Nephron (organoid): ENCODE measurements at regions not wholly inside any gene's neighbourhood (a gene's known extent, or its start where the extent isn't known, plus 50 kb on each side); places are given as distances from the start of the nearest gene placed in this dataset.
"Not testable (repeated sequence)": the region's sequence is repeated elsewhere in the genome, so short reads cannot be mapped to it uniquely, and the experiment has no call there.

ENCODE experiments used
- H3K27ac Mint-ChIP-seq, 3 experiments: 2 replicates each; pipeline ENCODE4 v1.8.0; 2020; ENCODE audit warnings: mixed read lengths in 3 of 3, mild to moderate bottlenecking in 2 of 3, moderate library complexity in 1 of 3
- H3K27me3 Mint-ChIP-seq: 2 replicates; pipeline ENCODE4 v1.8.0; 2021; ENCODE audit warnings: low read depth, mild to moderate bottlenecking, moderate library complexity, mixed read lengths
- H3K36me3 Mint-ChIP-seq: 2 replicates; pipeline ENCODE4 v1.8.0; 2020; ENCODE audit warnings: low read depth, mixed read lengths
- H3K4me1 Mint-ChIP-seq: 2 replicates; pipeline ENCODE4 v1.8.0; 2020; ENCODE audit warnings: mixed read lengths
- H3K4me3 Mint-ChIP-seq, 3 experiments: 2 replicates each; pipeline ENCODE4 v1.8.0; 2020; ENCODE audit warnings: mild to moderate bottlenecking in 3 of 3, mixed read lengths in 3 of 3, moderate library complexity in 2 of 3
- H3K9me3 Mint-ChIP-seq: 2 replicates; pipeline ENCODE4 v1.8.0; 2020; ENCODE audit warnings: mixed read lengths
- TF ChIP-seq, protein P1 (sequence below), 3 experiments: fragments of 200-600 bp; sonication (generic); IDR thresholded peaks; one replicate each; pipeline ENCODE4 v1.5.0; 2021; ENCODE audit warnings: antibody characterized with exemption in 3 of 3; ENCODE audit not compliant: unreplicated experiment in 3 of 3

DNA sequence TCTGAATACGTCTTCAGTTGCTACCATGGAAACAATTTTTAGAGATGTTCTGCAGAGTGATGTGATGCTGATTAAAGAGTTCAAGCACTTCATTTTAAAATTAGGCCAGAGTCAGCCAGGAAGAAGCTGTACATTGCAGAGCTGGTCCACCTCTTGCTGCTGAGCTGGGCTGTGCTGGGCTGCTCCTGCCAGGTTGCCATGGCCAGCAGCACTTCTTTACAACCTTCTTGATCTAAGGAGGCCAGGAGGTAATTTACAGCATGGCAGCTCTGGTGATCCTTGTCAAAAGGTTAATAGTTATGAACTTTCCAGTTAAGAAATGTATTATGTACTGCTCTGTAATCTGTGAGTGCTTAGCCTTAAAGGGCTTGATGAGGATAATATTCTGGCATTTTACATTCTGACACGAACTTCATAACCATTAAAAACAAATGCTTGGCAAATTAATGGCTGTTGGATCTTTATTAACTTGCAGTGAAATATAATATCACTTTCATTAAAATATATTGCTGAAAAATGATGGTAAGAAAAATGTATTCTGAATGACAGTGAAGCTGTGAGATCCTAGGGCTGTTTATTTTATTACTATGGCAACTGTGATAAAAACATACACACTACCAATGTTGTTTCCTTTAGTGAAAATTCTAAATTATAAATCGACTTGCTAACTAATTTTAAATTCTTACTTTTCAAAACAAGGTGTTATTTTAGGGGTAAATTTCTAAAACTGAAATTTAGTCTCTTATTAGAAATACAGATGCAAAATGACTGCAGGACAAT lies 259.7 kb downstream of the RFPL4B start:
- H3K27ac Mint-ChIP-seq = no peak overlapping the region
- H3K4me3 Mint-ChIP-seq = no peak overlapping the region
- TF ChIP-seq, protein P1, sequence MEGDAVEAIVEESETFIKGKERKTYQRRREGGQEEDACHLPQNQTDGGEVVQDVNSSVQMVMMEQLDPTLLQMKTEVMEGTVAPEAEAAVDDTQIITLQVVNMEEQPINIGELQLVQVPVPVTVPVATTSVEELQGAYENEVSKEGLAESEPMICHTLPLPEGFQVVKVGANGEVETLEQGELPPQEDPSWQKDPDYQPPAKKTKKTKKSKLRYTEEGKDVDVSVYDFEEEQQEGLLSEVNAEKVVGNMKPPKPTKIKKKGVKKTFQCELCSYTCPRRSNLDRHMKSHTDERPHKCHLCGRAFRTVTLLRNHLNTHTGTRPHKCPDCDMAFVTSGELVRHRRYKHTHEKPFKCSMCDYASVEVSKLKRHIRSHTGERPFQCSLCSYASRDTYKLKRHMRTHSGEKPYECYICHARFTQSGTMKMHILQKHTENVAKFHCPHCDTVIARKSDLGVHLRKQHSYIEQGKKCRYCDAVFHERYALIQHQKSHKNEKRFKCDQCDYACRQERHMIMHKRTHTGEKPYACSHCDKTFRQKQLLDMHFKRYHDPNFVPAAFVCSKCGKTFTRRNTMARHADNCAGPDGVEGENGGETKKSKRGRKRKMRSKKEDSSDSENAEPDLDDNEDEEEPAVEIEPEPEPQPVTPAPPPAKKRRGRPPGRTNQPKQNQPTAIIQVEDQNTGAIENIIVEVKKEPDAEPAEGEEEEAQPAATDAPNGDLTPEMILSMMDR (IDR thresholded peaks at IDR 0.05; ENCODE audit: unreplicated experiment in 3 of 3) = no peak
- H3K36me3 Mint-ChIP-seq = peaks cover 6% of the 10 kb centered on the region
- no peaks in the 10 kb centered on the region for H3K4me1 Mint-ChIP-seq
- H3K27me3 Mint-ChIP-seq = peaks cover 4% of the 10 kb centered on the region
- H3K9me3 Mint-ChIP-seq = peaks cover 29% of the 10 kb centered on the region

DNA sequence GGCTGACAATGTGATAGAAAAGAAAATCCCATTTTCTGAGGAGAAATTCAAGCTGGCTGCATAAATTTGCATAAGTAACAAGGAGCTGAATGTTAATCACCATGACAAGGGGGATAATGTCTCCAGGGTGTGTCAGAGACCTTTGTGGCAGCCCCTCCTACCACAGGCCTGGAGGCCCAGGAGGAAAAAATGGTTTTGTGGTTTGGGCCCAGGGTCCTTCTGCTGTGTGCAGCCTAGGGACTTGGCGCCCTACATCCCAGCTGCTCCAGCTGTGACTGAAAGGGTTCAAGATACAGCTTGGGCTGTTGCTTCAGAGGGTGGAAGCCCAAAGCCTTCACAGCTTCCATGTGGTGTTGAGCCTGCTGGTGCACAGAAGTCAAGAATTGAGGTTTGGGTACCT lies 261.8 kb downstream of the RFPL4B start:
- not testable (repeated sequence) for H3K27me3 Mint-ChIP-seq, H3K36me3 Mint-ChIP-seq, H3K4me3 Mint-ChIP-seq, H3K27ac Mint-ChIP-seq, H3K4me1 Mint-ChIP-seq
- peaks cover 19% of the 10 kb centered on the region for H3K9me3 Mint-ChIP-seq

DNA sequence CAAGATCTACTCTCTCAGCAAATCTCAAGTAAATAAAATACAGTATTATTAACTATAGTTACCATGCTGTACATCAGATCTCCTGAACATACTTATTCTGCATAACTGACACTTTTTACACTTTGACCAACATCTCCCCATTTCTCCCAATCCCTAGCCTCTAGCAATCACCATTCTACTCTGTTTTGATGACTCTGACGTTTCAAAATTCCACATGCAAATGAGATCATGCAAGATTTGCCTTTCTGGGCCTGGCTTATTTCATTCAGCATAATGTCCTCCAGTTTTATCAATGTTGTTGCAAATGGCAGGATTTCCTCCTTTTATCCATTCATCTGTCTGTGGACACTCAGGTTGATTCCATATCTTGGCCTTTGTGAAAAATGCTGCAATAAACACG lies 266.3 kb downstream of the RFPL4B start:
- no peaks in the 10 kb centered on the region for H3K4me1 Mint-ChIP-seq
- H3K36me3 Mint-ChIP-seq = peaks cover 3% of the 10 kb centered on the region
- TF ChIP-seq, protein P1 (IDR thresholded peaks at IDR 0.05; ENCODE audit: unreplicated experiment in 3 of 3) = no peak
- H3K4me3 Mint-ChIP-seq = no peak overlapping the region
- peaks cover 3% of the 10 kb centered on the region for H3K27me3 Mint-ChIP-seq
- no peak overlapping the region for H3K27ac Mint-ChIP-seq
- peaks cover 13% of the 10 kb centered on the region for H3K9me3 Mint-ChIP-seq

DNA sequence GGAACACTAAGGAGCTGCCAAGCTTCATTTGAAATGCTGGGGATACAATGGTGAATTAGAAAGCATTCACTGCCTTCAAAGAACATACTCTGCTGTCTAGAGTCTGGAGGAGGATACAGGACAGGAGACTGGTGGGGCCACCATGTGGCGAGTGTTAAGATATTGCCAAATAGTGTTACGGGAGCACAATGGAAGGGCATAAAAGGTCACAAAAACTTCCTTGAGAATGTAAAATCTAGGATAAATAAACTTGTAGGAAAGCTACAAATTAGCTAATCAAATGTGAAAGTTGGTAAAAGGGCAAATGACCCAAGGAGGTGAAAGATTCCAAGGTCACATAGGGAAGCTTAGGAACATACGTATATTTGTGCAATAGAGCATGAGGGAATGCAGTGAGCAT lies 271.7 kb downstream of the RFPL4B start:
- TF ChIP-seq, protein P1 (IDR thresholded peaks at IDR 0.05; ENCODE audit: unreplicated experiment in 3 of 3) = peak in 2 of 3 experiments; percentile 9 to 32
- H3K36me3 Mint-ChIP-seq = no peaks in the 10 kb centered on the region
- no peak overlapping the region for H3K4me3 Mint-ChIP-seq
- no peaks in the 10 kb centered on the region for H3K27me3 Mint-ChIP-seq
- no peaks in the 10 kb centered on the region for H3K9me3 Mint-ChIP-seq
- no peak overlapping the region for H3K27ac Mint-ChIP-seq
- peaks cover 19% of the 10 kb centered on the region for H3K4me1 Mint-ChIP-seq

DNA sequence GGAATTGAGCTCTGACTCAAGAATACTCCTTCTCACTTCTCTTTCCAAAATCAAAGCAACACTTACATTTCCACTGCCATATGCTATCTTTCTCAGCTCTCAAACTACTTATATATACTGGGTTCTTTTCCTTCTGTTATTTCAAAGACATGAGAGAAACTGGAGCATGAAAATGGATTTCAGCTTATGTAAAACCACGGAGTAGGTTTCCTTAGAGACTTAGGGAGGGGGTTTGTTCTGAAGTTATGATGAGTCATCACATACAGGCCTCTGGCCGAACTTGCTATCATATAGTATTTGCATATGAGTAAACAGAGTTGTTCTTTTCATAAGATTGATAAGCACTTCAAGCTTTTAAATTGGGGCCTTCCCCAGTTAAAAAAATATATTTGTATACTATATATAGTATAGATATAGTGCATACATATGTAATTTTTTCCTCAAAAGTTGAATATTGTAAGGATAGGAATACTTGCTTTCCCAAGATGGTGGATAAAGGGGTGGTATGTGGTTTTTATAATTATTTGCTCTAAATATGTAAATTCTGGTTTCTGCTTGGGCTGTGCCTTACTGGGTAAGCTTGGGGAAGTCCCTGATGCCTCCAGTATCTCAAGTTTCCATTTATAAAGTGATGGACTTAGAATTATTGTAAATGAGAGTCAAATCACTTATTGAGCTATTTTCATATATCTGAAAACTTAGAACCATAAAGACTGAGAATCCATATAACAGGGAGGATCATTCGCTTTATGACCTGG lies 273.9 kb downstream of the RFPL4B start:
- H3K27me3 Mint-ChIP-seq = no peaks in the 10 kb centered on the region
- peak overlapping the region in 2 of 3 experiments; percentile 9 to 22 for H3K27ac Mint-ChIP-seq
- no peak overlapping the region for H3K4me3 Mint-ChIP-seq
- peaks cover 19% of the 10 kb centered on the region for H3K4me1 Mint-ChIP-seq
- TF ChIP-seq, protein P1 (IDR thresholded peaks at IDR 0.05; ENCODE audit: unreplicated experiment in 3 of 3) = no peak
- no peaks in the 10 kb centered on the region for H3K36me3 Mint-ChIP-seq
- H3K9me3 Mint-ChIP-seq = no peaks in the 10 kb centered on the region

DNA sequence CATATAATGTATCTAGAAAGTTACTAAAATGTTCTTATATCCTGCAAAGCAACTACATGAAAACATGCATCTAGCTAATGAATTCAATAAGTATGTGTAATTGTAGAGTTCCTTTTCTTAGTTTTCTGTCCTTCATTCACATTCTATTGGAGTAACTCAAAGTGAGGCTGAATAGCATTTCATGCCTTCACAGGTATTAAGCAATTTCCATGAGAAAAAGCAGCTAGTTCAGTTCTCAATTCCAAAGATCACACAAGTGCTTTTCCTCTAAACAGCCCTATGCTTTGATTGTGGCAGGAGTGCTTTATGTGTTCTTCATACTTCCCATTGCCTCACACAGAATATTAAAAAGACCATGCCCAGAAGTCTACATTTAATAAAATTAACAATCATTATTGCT lies 274.9 kb downstream of the RFPL4B start:
- Mint-ChIP-seq H3K27me3 (no peaks in the 10 kb centered on the region), H3K4me3 (no peak overlapping the region), H3K27ac (no peak overlapping the region), H3K4me1 (peaks cover 19% of the 10 kb centered on the region), H3K36me3 (no peaks in the 10 kb centered on the region), H3K9me3 (no peaks in the 10 kb centered on the region)
- TF ChIP-seq, protein P1 (IDR thresholded peaks at IDR 0.05; ENCODE audit: unreplicated experiment in 3 of 3) = no peak
